ELF-1 (cell line): ENCODE measurements at regions not wholly inside any gene's neighbourhood (a gene's known extent, or its start where the extent isn't known, plus 50 kb on each side); places are given as distances from the start of the nearest gene placed in this dataset.

ENCODE experiments used
- DNase-seq: peaks from one replicate; pipeline ENCODE4 v3.0.0-alpha.2; 2016; ENCODE audit warnings: low read depth, low spot score

GRCh38 chr2:451495-451894 lies 163.6 kb upstream of the ALKAL2 start:
- DNase-seq: no peak

- DNase-seq: peak; percentile 49
Measured at GRCh38 chr2:449246-450067, 161.6 kb upstream of the ALKAL2 start.

DNA sequence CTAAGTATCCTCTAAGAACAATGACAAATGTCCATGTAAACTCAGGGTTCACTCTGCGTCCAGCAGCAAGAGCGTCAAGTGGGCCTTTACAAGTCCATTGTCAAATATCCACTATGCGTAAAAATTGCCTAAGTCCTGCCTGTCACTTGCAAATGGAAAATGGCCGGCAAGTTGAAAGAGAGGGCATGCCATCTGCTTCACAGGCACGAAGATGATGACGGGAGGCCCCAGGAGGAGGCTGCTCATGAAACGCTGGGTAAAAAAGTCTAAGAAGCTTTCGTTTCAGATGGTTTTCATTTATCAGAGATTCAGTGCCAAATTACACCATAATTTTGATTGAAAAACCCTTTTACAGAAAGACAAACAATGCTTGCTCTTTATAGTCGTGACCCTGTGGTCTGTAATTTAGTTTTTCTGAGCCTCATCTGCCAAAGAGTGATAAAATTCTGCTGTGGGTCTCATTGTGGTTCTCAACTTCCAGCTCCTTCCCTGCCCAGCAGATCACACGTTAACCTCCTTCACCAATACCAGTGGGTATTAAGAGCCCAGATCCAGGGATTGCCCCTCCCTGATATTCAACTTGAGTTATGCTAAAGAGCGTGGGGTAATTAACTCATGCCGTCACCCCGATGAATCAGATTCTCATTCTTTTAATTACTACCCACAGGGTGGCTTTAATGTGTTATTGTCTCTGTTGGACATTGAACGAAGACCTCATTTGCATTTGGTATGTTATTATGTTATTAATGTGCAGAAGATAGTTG lies 160.2 kb upstream of the ALKAL2 start:
- no peak for DNase-seq

- no peak for DNase-seq
Measured at GRCh38 chr2:446963-447530, 159.2 kb upstream of the ALKAL2 start.

DNA sequence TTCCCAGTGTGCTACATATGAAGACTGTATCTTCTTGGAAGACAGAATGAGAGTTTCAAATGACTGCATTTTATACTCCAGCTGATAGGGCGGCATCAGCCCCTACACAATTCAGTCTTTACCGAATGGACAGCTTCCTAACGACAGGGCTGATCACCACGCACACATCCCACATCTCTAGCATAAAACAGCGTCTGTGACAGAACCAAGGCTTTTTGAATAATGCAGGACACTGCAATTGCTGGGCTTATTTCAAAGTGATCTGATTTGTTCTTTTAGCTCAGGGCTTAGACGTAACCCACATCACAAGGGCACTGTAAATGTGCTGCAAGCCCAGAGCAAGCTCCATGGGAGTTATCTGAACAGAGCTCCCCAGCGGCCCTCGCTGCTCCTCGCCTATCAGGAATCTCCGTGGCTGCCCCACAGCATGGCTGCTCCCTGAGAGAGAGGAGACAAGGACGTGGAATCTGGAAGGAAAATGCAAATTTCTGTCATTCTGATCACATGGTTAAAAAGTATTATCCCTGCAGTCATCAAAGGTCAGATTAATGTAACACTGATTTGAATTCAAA lies 158.5 kb upstream of the ALKAL2 start:
- DNase-seq: no peak

DNA sequence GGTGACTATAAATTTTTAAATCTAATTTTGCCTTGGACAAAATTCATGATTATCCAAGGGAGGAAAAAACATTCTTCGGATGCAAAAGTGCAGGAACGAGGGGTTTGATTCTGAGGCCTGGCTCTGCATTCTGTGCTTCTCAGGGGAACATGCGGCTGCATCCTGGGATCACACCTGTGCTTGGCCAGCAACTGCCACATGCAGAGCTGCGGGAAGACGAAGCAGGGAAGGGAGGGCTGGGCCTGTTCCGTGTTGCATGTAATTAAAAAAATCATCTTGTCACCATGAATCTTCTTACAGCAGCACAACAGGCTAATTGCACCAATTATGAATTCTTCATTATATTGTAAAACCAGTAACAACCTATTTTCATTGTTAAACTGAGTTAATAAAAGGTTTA lies 158.0 kb upstream of the ALKAL2 start:
- no peak for DNase-seq

- DNase-seq: no peak
Measured at GRCh38 chr2:444937-445884, 157.3 kb upstream of the ALKAL2 start.

GRCh38 chr2:443741-444140 lies 155.8 kb upstream of the ALKAL2 start:
- DNase-seq: no peak

DNA sequence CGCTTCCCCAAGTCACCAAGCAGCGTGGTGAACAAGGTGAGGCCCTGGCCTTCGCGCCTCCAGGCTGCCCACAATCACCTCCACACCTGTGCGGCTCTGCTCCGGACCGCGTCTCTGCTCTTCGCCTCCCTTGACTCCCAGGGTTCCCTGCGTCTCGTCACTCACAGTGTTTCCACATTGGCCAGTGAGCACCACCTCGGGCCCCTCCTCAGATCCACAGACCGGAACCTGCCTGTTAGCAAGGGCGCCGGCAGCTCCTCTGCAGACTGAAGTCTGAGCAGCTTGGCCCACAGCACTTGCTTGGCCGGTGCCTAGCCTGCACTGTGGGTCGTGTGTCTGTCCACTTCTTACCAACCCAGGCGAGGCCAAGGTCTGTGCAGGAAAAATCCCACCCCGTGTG lies 155.3 kb upstream of the ALKAL2 start:
- DNase-seq: no peak

DNA sequence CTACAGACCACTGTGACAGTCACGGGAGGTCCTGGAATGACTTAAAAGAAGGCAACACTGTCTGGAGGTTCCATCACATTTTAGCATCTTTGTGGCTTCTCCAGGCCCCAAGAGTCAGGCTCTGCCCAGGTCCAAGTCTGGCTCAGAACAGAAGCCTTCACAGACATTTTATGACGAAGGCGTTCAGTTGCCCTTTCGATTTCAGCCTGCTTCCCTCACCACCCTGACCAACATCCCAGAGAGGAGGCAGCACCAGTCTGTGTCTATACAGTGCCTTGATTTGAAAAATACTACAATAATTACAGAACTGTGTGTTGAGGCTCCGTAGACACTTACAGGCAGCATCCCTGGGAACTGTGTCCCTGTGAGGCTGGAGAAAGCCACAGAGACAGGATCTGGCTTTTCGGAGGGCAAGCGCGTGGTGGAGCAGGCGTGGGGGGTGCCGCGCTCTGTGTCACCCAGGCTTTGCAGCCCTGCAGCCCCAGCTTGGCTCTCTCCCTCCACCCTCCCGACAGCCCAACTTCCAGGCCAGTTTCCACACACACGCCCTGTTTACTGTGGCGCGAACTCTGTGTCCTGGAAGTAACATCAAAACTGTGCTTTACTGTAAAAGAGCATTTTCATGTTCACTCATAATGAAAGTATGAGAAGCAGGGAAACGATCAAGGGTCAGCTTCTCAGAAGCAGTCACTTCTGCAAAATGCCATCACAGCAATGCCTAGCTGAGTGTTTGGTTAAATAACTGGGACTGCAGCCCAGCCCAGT lies 153.5 kb upstream of the ALKAL2 start:
- no peak for DNase-seq

DNA sequence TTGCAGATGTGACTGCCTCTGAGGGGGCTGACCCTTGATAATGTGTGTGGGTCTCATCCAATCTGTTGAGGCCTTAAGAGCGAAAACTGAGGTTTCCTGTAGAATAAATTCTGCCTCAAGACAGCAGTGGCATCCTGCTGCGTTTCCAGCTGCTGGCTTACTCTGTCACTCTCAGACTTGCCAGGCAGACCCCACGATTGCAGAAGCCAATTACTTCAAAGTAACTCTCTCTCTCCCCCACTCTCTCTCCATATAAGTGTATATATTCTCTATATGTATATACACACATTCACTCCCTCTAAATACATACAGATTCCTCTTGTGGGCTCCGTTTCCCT lies 152.5 kb upstream of the ALKAL2 start:
- no peak for DNase-seq

DNA sequence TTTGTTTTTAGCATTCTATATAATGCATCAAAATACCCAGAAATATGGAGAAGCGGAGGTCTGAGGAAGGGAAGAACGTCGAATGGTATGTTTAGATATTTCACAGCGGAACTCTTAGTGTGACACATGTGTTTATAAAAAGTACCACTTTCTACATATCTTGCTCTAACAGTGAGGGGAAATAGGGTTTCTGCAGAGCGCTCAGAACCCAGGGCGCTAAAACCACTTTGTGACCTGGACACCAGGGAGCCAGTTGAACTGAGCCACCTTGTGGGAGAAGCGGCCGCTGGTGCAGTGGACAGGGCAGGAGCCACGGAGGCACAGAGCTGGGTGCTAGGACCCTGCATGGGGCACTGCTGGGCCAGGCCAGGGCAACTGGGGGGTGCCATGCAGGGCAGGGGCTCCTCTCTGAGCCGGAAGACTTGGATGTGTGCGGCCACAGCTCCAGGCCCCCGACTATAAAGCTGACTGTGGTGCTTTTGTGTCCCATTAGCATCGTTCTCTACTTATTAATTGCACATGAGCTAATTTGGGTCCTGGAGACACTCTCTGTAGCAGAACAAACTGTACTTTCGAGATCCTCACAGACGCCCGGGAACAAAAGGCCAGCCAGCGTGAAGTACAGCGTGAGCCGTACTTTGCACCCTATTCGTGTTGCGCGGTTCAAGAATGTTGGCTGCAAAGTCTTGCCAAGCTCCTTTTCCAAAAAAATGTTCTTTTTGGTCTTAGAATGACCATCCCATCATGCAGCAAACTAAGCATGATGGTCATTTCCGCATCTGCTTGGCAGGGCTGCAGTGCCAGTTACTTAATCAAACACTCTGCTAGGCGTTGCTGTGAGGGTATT lies 151.9 kb upstream of the ALKAL2 start:
- no peak for DNase-seq

DNA sequence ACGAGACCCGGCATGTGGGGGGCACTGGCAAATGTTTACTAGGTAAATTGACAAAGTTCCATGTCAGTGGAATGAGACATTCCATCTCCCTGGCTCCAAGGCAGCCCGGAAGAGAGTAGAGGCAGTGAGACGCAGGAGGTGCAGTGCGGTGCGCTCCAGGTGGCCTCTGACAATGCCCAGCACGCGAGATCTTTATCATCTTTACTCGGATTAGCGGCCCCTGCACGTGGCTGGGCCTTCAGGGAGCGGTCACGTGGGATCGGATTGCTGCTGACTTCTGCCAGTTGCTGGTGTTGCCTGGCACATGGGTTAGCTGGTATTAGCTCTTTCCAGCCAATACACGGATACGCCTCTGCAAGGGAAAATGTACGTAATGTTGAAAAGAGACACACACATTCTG lies 151.2 kb upstream of the ALKAL2 start:
- peak; percentile 38 for DNase-seq

DNA sequence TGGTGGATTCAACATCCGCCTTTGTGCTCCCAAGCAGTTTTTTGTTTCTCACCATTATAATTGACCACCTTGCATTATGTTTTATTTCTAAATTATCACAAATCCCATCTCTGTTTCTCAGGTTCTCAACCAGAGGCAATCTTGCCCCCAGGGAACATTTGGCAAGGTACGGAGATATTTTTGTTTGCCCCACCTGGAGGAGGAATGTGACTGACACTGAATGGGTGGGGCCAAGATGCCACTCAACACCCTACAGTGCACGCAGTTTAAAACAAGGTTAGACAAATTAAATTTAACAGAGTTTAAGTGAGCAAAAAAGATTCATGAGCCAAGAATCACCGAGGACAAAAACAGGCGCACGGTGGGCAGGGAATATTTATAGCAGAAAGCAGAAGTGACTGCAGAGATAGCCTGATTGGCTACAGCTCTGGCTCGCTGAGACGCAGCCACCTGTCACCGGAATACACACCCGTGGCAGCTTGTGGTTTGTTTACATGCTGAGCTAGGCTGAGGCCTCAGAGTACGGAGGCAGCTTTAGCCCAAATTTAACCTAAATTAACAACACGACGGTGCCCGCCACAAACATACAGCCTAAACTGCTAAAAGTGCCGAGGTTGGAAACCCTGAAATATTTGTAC lies 150.0 kb upstream of the ALKAL2 start:
- peak; percentile 51 for DNase-seq

GRCh38 chr2:437180-437579 lies 149.3 kb upstream of the ALKAL2 start:
- no peak for DNase-seq

GRCh38 chr2:436205-436604 lies 148.3 kb upstream of the ALKAL2 start:
- no peak for DNase-seq

DNA sequence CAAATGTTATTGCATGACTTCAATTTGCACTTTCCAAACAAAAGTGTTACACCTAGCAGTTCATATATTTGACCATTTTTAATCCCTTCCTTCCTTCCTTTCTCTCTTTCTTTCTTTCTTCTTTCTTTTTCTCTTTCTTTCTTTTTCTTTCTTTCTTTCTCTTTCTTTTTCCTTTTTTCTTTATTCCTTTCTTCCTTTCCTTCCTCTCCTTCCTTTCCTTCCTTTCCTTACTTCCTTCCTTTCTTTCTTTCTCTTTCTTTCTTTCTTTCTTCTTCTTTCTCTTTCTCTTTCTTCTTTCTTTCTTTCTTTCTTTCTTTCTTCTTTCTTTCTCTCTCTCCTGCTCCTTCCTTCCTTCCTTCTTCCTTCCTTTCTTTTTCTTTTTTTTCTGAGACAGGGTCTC lies 146.7 kb upstream of the ALKAL2 start:
- DNase-seq: no peak

- DNase-seq: no peak
Measured at GRCh38 chr2:433216-433615, 145.3 kb upstream of the ALKAL2 start.
